ENCODE measurements at regions not wholly inside any gene's neighbourhood (a gene's known extent, or its start where the extent isn't known, plus 50 kb on each side); places are given as distances from the start of the nearest gene placed in this dataset.

DNA sequence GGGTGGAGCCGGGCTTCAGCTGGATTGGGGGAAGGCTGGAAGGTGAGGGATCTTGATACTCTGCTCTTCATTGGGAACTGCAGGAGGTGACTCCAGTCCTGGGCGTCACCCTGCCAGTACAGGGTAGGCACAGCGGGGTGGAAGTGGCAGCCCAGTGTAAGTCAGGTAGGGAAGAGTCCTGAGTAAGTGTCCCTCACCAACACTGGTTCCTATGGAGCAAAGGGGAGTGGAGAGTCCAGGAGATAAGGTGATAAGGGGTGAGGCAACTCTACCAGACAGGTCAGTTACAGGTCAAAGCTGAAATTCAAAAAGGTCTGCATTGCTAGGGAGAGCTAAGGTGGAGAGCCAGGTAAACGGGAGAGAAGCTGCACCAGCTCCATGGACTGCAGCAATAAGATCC, 145.6 kb upstream of the NFE2L3 start:
- Histone ChIP-seq H3K27ac (no peak overlapping the region), H3K27me3 (no peaks in the 10 kb centered on the region), H3K4me3 (no peak overlapping the region), H3K4me1 (replicated peaks in 1 of 2) (no peaks in the 10 kb centered on the region), H3K36me3 (replicated peaks in 1 of 2) (no peaks in the 10 kb centered on the region), H3K9me3 (replicated peaks in 1 of 3) (no peaks in the 10 kb centered on the region)
- DNase-seq, result no peak
- 83 to 94% (median 88%) methylated on average over 4 of the region's 4 CpGs for WGBS, 4 donors
- TF ChIP-seq, protein P1, sequence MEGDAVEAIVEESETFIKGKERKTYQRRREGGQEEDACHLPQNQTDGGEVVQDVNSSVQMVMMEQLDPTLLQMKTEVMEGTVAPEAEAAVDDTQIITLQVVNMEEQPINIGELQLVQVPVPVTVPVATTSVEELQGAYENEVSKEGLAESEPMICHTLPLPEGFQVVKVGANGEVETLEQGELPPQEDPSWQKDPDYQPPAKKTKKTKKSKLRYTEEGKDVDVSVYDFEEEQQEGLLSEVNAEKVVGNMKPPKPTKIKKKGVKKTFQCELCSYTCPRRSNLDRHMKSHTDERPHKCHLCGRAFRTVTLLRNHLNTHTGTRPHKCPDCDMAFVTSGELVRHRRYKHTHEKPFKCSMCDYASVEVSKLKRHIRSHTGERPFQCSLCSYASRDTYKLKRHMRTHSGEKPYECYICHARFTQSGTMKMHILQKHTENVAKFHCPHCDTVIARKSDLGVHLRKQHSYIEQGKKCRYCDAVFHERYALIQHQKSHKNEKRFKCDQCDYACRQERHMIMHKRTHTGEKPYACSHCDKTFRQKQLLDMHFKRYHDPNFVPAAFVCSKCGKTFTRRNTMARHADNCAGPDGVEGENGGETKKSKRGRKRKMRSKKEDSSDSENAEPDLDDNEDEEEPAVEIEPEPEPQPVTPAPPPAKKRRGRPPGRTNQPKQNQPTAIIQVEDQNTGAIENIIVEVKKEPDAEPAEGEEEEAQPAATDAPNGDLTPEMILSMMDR (IDR thresholded peaks at IDR 0.05), result no peak
- no peak for TF ChIP-seq POLR2A (IDR thresholded peaks at IDR 0.05)
- intact Hi-C loops (cut with DNase I), result no loop called here

DNA sequence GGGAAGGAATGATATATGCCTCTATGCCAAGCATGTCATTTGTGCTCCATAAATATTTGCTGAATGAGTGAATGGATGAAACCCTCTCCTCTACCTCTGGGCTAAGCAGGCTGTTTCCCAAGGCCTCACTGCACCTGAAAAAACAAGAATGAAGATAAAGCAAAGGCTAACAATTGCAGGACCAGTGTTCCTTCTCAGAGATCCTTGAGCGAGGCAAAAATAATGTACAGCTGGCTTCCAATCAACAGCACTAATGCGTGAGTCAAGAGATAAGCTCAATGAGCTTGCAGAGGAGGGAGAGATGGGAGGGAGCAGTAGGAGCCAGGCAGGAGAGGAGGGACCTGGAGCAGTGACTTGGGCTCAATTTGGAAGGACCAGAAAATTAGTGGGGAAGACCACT, 144.5 kb upstream of the NFE2L3 start:
- TF ChIP-seq, protein P1 (IDR thresholded peaks at IDR 0.05), result no peak
- no peak for TF ChIP-seq POLR2A (IDR thresholded peaks at IDR 0.05)
- Histone ChIP-seq H3K27ac (no peak overlapping the region), H3K36me3 (replicated peaks in 1 of 2) (no peaks in the 10 kb centered on the region), H3K27me3 (no peaks in the 10 kb centered on the region), H3K4me1 (replicated peaks in 1 of 2) (no peaks in the 10 kb centered on the region), H3K4me3 (no peak overlapping the region), H3K9me3 (replicated peaks in 1 of 3) (no peaks in the 10 kb centered on the region)
- WGBS, 4 donors, result 27 to 40% (median 35%) methylated on average over 2 of the region's 2 CpGs
- intact Hi-C loops (cut with DNase I), result no loop called here
- DNase-seq, result no peak

DNA sequence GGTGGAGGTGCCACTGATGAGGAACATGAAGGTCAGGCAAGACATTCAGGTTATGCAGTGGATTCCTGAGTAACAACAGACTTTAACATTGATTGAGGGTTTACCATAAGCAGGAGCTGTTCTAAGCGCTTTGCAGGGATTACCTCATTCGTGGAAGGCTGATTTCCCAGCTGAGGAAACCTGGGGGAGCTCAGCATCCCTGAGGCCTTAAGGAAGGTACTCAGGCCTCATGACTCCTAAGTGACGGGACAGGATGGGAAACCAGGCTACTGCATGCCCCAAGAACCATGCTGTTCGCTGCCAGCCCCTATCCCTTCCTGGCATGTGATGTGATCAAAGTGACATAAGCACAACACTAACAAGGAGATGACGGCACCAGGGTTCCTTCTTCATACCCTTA, 143.6 kb upstream of the NFE2L3 start:
- Histone ChIP-seq H3K27ac (no peak overlapping the region), H3K9me3 (replicated peaks in 1 of 3) (no peaks in the 10 kb centered on the region), H3K4me1 (replicated peaks in 1 of 2) (no peaks in the 10 kb centered on the region), H3K27me3 (no peaks in the 10 kb centered on the region), H3K36me3 (replicated peaks in 1 of 2) (no peaks in the 10 kb centered on the region), H3K4me3 (no peak overlapping the region)
- no peak for TF ChIP-seq POLR2A (IDR thresholded peaks at IDR 0.05)
- TF ChIP-seq, protein P1 (IDR thresholded peaks at IDR 0.05), result no peak
- DNase-seq, result no peak
- 71 to 90% (median 78%) methylated on average over 3 to 5 of the region's 5 CpGs for WGBS, 4 donors
- intact Hi-C loops (cut with DNase I), result no loop called here

DNA sequence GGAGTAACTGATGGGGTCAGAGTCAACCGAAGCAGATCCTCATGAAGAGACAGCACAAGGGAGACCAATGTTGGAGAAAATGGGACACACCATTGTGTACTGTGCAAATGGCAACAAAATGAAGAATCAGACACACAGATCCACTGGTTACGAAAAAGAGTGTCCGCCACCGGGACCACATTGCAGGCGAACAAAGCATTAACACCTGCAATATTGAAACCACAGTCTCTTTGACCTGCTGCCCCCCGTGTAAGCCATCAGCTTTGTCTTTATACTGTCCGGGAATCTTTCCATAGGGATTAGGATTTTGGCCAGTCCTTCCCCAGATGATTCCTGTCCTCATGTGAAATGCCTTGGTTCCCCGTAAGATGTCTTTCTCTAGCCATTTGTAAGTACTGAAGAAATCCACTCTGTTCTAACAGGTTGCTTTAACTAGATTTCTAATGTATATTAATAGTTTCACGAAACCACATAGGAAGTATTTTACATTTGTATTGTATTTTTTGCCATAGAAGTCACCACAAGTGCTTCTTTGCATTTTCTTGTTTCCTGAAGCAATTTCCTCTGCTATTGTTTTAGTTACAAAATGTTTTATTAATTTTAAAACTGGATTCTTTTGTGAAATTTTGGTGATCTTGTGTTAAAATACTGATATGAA, 140.8 kb upstream of the NFE2L3 start:
- H3K4me1 ChIP-seq (replicated peaks in 1 of 2), result no peaks in the 10 kb centered on the region
- 78 to 87% (median 80%) methylated on average over 9 of the region's 9 CpGs for WGBS, 4 donors
- intact Hi-C loops (cut with DNase I), result no loop called here
- no peaks in the 10 kb centered on the region for H3K27me3 ChIP-seq
- no peak for TF ChIP-seq POLR2A (IDR thresholded peaks at IDR 0.05)
- TF ChIP-seq, protein P1 (IDR thresholded peaks at IDR 0.05), result no peak
- no peak overlapping the region for H3K4me3 ChIP-seq
- H3K9me3 ChIP-seq (replicated peaks in 1 of 3), result no peaks in the 10 kb centered on the region
- H3K27ac ChIP-seq, result no peak overlapping the region
- no peaks in the 10 kb centered on the region for H3K36me3 ChIP-seq (replicated peaks in 1 of 2)
- DNase-seq, result no peak

Data from adrenal gland (tissue), 9 donors.